HEK293 (cell line): ENCODE measurements at regions not wholly inside any gene's neighbourhood (a gene's known extent, or its start where the extent isn't known, plus 50 kb on each side); places are given as distances from the start of the nearest gene placed in this dataset.

Source experiments
- CTCF ChIA-PET: fragments of 350-600 bp; formaldehyde crosslinking; extraction: SDS; loops from one replicate; lab custom pipeline; 2021; ENCODE audit warnings: antibody characterized with exemption; lab: Yijun Ruan, JAX
- POLR2A ChIA-PET: fragments of 300-600 bp; formaldehyde crosslinking; extraction: SDS; loops from one replicate; lab custom pipeline; 2020; ENCODE audit warnings: antibody characterized with exemption, inconsistent platforms; lab: Yijun Ruan, JAX
- H3K27ac ChIP-seq: fragments of 200-500 bp; sonication (Bioruptor generic); 2 replicates; pipeline ENCODE4 v1.5.1; 2014; ENCODE audit warnings: low read depth, low read length, control low read depth, inconsistent platforms; ENCODE audit errors: extremely low read depth
- H3K36me3 ChIP-seq, 2 experiments: fragments of 200-500 bp in 1 of 2; sonication (Bioruptor generic) in 1 of 2; 1 replicate in 1 of 2; 2 replicates in 1 of 2; pipeline ENCODE4 v1.5.1; 2014 to 2017; ENCODE audit warnings: inconsistent platforms in 2 of 2, low read length in 2 of 2; ENCODE audit not compliant: control insufficient read depth in 2 of 2, insufficient read depth in 1 of 2
- H3K4me1 ChIP-seq: fragments of 200-500 bp; sonication (Bioruptor generic); 2 replicates; pipeline ENCODE4 v1.5.1; 2014; ENCODE audit warnings: mild to moderate bottlenecking, low read length, inconsistent platforms; ENCODE audit not compliant: control insufficient read depth, insufficient read depth
- H3K4me3 ChIP-seq: 2 replicates; pipeline ENCODE4 v1.5.1; 2011; ENCODE audit warnings: low read depth, mild to moderate bottlenecking, control low read depth, low read length, moderate library complexity
- H3K9me3 ChIP-seq: fragments of 200-500 bp; sonication (Bioruptor generic); 2 replicates; pipeline ENCODE4 v1.5.1; 2014; ENCODE audit warnings: low read depth, low read length, inconsistent platforms; ENCODE audit not compliant: control insufficient read depth, insufficient read depth
- EGR2 ChIP-seq: fragments of 450-650 bp; formaldehyde crosslinking; IDR thresholded peaks from 2 replicates; pipeline ENCODE4 v1.5.1; 2016; ENCODE audit warnings: low read depth, missing biosample characterization, missing genetic modification characterization
- FEZF1 ChIP-seq: fragments of 450-650 bp; formaldehyde crosslinking; IDR thresholded peaks from 2 replicates; pipeline ENCODE4 v1.5.1; 2016; ENCODE audit warnings: missing biosample characterization, missing genetic modification characterization
- HOXD13 ChIP-seq: sonication (generic); formaldehyde crosslinking; IDR thresholded peaks from 2 replicates; pipeline ENCODE4 v1.8.0; 2022; ENCODE audit warnings: missing genetic modification reagents, borderline replicate concordance
- KLF17 ChIP-seq: fragments of 450-650 bp; formaldehyde crosslinking; IDR thresholded peaks from 2 replicates; pipeline ENCODE4 v1.5.1; 2016; ENCODE audit warnings: missing biosample characterization, missing genetic modification characterization
- KLF8 ChIP-seq: fragments of 450-650 bp; formaldehyde crosslinking; IDR thresholded peaks from 2 replicates; pipeline ENCODE4 v1.5.1; 2016; ENCODE audit warnings: missing biosample characterization, missing genetic modification characterization
- MEIS1 ChIP-seq: sonication (generic); formaldehyde crosslinking; IDR thresholded peaks from 2 replicates; pipeline ENCODE4 v1.8.1; 2022; ENCODE audit warnings: missing genetic modification reagents, mild to moderate bottlenecking, borderline replicate concordance
- MZF1 ChIP-seq: fragments of 450-650 bp; formaldehyde crosslinking; IDR thresholded peaks from 2 replicates; pipeline ENCODE4 v1.5.1; 2017; ENCODE audit warnings: missing biosample characterization, missing genetic modification characterization, borderline replicate concordance
- PRDM2 ChIP-seq: fragments of 450-650 bp; formaldehyde crosslinking; IDR thresholded peaks from 2 replicates; pipeline ENCODE4 v1.5.1; 2016; ENCODE audit warnings: missing biosample characterization, missing genetic modification characterization, borderline replicate concordance
- SCRT1 ChIP-seq: fragments of 450-650 bp; formaldehyde crosslinking; IDR thresholded peaks from 2 replicates; pipeline ENCODE4 v1.5.1; 2016; ENCODE audit warnings: missing biosample characterization, missing genetic modification characterization, borderline replicate concordance
- YY1 ChIP-seq: fragments of 450-650 bp; formaldehyde crosslinking; IDR thresholded peaks from 2 replicates; pipeline ENCODE4 v1.5.1; 2018; ENCODE audit warnings: missing biosample characterization, missing genetic modification characterization
- ZBTB17 ChIP-seq: fragments of 450-650 bp; formaldehyde crosslinking; IDR thresholded peaks from 2 replicates; pipeline ENCODE4 v1.5.1; 2016; ENCODE audit warnings: missing biosample characterization, missing genetic modification characterization
- ZBTB44 ChIP-seq: fragments of 450-650 bp; IDR thresholded peaks from 2 replicates; pipeline ENCODE4 v1.5.1; 2018; ENCODE audit warnings: missing biosample characterization, mild to moderate bottlenecking, missing genetic modification characterization
- ZFHX2 ChIP-seq: fragments of 450-650 bp; formaldehyde crosslinking; conservative IDR thresholded peaks from 2 replicates; pipeline ENCODE4 v1.5.1; 2016; ENCODE audit warnings: missing biosample characterization, missing genetic modification characterization
- ZFP37 ChIP-seq: fragments of 450-650 bp; formaldehyde crosslinking; IDR thresholded peaks from 2 replicates; pipeline ENCODE4 v1.5.1; 2016; ENCODE audit warnings: missing biosample characterization, missing genetic modification characterization
- ZFP41 ChIP-seq: fragments of 450-650 bp; formaldehyde crosslinking; IDR thresholded peaks from 2 replicates; pipeline ENCODE4 v1.5.1; 2016; ENCODE audit warnings: missing biosample characterization, missing genetic modification characterization, borderline replicate concordance
- ZNF155 ChIP-seq: fragments of 450-650 bp; formaldehyde crosslinking; IDR thresholded peaks from 2 replicates; pipeline ENCODE4 v1.5.1; 2016; ENCODE audit warnings: missing biosample characterization, missing genetic modification characterization
- ZNF202 ChIP-seq: fragments of 450-650 bp; formaldehyde crosslinking; IDR thresholded peaks from 2 replicates; pipeline ENCODE4 v1.5.1; 2016; ENCODE audit warnings: missing biosample characterization, missing genetic modification characterization, borderline replicate concordance
- ZNF510 ChIP-seq: fragments of 450-650 bp; formaldehyde crosslinking; IDR thresholded peaks from 2 replicates; pipeline ENCODE4 v1.5.1; 2018; ENCODE audit warnings: mild to moderate bottlenecking, missing genetic modification characterization, missing biosample characterization; ENCODE audit not compliant: insufficient replicate concordance
- ZNF600 ChIP-seq: fragments of 450-650 bp; formaldehyde crosslinking; IDR thresholded peaks from 2 replicates; pipeline ENCODE4 v1.5.1; 2016; ENCODE audit warnings: missing biosample characterization, missing genetic modification characterization
- ZNF654 ChIP-seq: fragments of 450-650 bp; formaldehyde crosslinking; IDR thresholded peaks from 2 replicates; pipeline ENCODE4 v1.5.1; 2016; ENCODE audit warnings: low read depth, missing biosample characterization, missing genetic modification characterization
- ZNF76 ChIP-seq: fragments of 450-650 bp; formaldehyde crosslinking; IDR thresholded peaks from 2 replicates; pipeline ENCODE4; 2016; ENCODE audit warnings: low read depth, missing biosample characterization, missing genetic modification characterization, borderline replicate concordance
- ZNF777 ChIP-seq: fragments of 450-650 bp; formaldehyde crosslinking; IDR thresholded peaks from 2 replicates; pipeline ENCODE4 v1.5.1; 2017; ENCODE audit warnings: missing biosample characterization, missing genetic modification characterization, borderline replicate concordance

GRCh38 chr22:22355096-22355834 lies 110.7 kb downstream of the VPREB1 start:
- Histone ChIP-seq H3K4me3 (no peak overlapping the region), H3K27ac (no peak overlapping the region), H3K9me3 (no peaks in the 10 kb centered on the region), H3K4me1 (no peaks in the 10 kb centered on the region), H3K36me3 (no peaks in the 10 kb centered on the region)
- TF ChIP-seq HOXD13 (no peak), EGR2 (tag by site-specific recombination) (peak; percentile 82), ZFHX2 (tag by site-specific recombination) (peak; percentile 74)
- CTCF ChIA-PET = interaction anchor here (0.5 to 2.7 kb wide), 13 partner anchors 8 to 391 kb away, joined by 3 to 17 read pairs (median 4); no protein-coding TSS in a partner anchor
- POLR2A ChIA-PET = no interaction called here

- Histone ChIP-seq H3K36me3 (no peaks in the 10 kb centered on the region), H3K9me3 (no peaks in the 10 kb centered on the region), H3K4me3 (peak overlapping the region; percentile 22), H3K4me1 (no peaks in the 10 kb centered on the region), H3K27ac (no peak overlapping the region)
- POLR2A ChIA-PET = no interaction called here
- CTCF ChIA-PET = interaction anchor here (0.5 to 2.7 kb wide), 34 partner anchors 8 to 922 kb away, joined by 3 to 17 read pairs (median 4); no protein-coding TSS in a partner anchor
- TF ChIP-seq ZNF510 (no peak), ZNF654 (peak; percentile 93), ZFP37 (tag by site-specific recombination) (no peak), MZF1 (tag by site-specific recombination) (no peak), ZBTB17 (peak; percentile 59; the same call in 1 of the 2 replicates), MEIS1 (CRISPR knock-in tag) (no peak), FEZF1 (no peak), PRDM2 (tag by site-specific recombination) (no peak), ZNF76 (tag by site-specific recombination) (no peak), ZFHX2 (tag by site-specific recombination) (peak; percentile 23; the same call in 1 of the 2 replicates), YY1 (tag by site-specific recombination) (no peak), ZNF600 (no peak), ZNF777 (no peak), ZBTB44 (tag by site-specific recombination) (no peak), KLF8 (tag by site-specific recombination) (no peak), KLF17 (tag by site-specific recombination) (peak; percentile 32; the same call in 1 of the 2 replicates), ZNF155 (no peak), SCRT1 (tag by site-specific recombination) (no peak), ZFP41 (tag by site-specific recombination) (no peak), ZNF202 (tag by site-specific recombination) (no peak)
Observed at GRCh38 chr22:22357024-22357883, 112.7 kb downstream of the VPREB1 start.
